ENCODE measurements at regions not wholly inside any gene's neighbourhood (a gene's known extent, or its start where the extent isn't known, plus 50 kb on each side); places are given as distances from the start of the nearest gene placed in this dataset.

DNA sequence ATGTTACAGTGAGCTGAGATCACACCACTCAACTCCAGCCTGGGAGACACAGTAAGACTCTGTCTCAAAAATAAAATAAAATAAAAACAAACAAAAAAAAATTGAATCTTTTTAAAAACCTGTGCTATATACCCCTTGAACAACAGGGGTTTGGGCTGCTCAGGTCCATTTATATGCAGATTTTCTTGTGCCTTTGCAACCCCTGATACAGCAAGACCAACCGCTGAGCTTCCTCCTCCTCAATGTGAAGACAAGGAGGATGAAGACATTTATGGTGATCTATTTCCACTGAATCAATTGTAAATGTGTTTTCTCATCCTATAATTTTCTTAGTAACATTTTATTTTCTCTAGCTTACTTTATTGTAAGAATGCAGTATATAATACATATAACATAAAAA, 831.0 kb upstream of the ARPP21 start:
- H2BK120ac ChIP-seq (ENCODE audit: low read depth, low read length) = no peak overlapping the region
- H3K4me1 ChIP-seq (ENCODE audit: control insufficient read depth, insufficient read depth, low read depth, low read length) = no peaks in the 10 kb centered on the region
- H2BK15ac ChIP-seq (ENCODE audit: low read depth, poor library complexity, severe bottlenecking) = no peak overlapping the region
- DNase-seq = no peak
- no peak overlapping the region for H2AK5ac ChIP-seq (ENCODE audit: low read length, severe bottlenecking)
- H2BK5ac ChIP-seq (ENCODE audit: low read depth, low read length, poor library complexity, severe bottlenecking) = no peak overlapping the region
- H3K79me1 ChIP-seq (replicated peaks; ENCODE audit: low read length, poor library complexity, severe bottlenecking) = no peaks in the 10 kb centered on the region
- no peak overlapping the region for H3K23ac ChIP-seq (ENCODE audit: low read length in 2 of 2)
- H3K27me3 ChIP-seq (ENCODE audit: control insufficient read depth in 1 of 2, insufficient read depth in 1 of 2, low read length in 2 of 2) = no peaks in the 10 kb centered on the region
- no peaks in the 10 kb centered on the region for H3K36me3 ChIP-seq (ENCODE audit: control insufficient read depth in 1 of 2, insufficient read depth in 2 of 2, low read depth in 1 of 2, low read length in 2 of 2)
- 80% methylated on average over 1 of the region's 1 CpG for WGBS
- no peak overlapping the region for H2AFZ ChIP-seq (ENCODE audit: low read depth, low read length)
- no peak overlapping the region for H3K27ac ChIP-seq (ENCODE audit: low read length, poor library complexity, severe bottlenecking)
- H3K18ac ChIP-seq (ENCODE audit: low read depth in 1 of 2, low read length in 2 of 2) = no peak overlapping the region
- no peak overlapping the region for H3K9ac ChIP-seq (ENCODE audit: low read length)
- H4K8ac ChIP-seq (ENCODE audit: low read length) = no peak overlapping the region
- no peak overlapping the region for H3K4me3 ChIP-seq (ENCODE audit: insufficient read depth in 1 of 2, low read depth in 1 of 2, low read length in 2 of 2)
- no peak overlapping the region for H3K4me2 ChIP-seq (ENCODE audit: low read length, poor library complexity, severe bottlenecking)
- H3K14ac ChIP-seq (ENCODE audit: low read length in 2 of 2) = no peak overlapping the region
- H3K4ac ChIP-seq (ENCODE audit: low read depth in 1 of 2, low read length in 2 of 2) = no peak overlapping the region
- H3K9me3 ChIP-seq (ENCODE audit: control insufficient read depth, low read length) = no peaks in the 10 kb centered on the region
- no peak overlapping the region for H4K91ac ChIP-seq (ENCODE audit: low read length)
- no peak overlapping the region for H2BK12ac ChIP-seq (ENCODE audit: low read length in 2 of 2)

DNA sequence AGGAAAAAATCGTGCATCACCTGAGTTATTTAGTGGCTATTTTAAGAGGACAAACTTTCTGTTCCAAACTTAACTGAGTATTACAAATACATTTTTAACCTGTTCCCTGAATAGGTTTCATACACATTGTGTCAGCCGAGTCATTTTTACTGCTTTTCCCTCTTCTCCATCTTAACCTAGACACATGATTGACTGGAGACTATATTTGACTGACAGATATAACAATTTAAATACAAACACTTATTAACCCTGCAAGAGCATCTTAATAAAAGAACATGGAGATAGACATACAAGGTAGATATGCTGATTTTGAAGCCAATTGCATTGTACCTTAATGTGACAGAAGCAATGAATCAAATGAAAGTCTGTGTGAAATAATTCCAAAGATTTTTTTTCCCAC, 810.5 kb upstream of the ARPP21 start:
- Histone ChIP-seq H3K4me2 (ENCODE audit: low read length, poor library complexity, severe bottlenecking) (no peak overlapping the region), H3K4me3 (ENCODE audit: insufficient read depth in 1 of 2, low read depth in 1 of 2, low read length in 2 of 2) (no peak overlapping the region), H3K27me3 (ENCODE audit: control insufficient read depth in 1 of 2, insufficient read depth in 1 of 2, low read length in 2 of 2) (no peaks in the 10 kb centered on the region), H3K4ac (ENCODE audit: low read depth in 1 of 2, low read length in 2 of 2) (no peak overlapping the region), H2BK5ac (ENCODE audit: low read depth, low read length, poor library complexity, severe bottlenecking) (no peak overlapping the region), H3K27ac (ENCODE audit: low read length, poor library complexity, severe bottlenecking) (no peak overlapping the region), H3K18ac (ENCODE audit: low read depth in 1 of 2, low read length in 2 of 2) (no peak overlapping the region), H2AK5ac (ENCODE audit: low read length, severe bottlenecking) (no peak overlapping the region), H3K4me1 (ENCODE audit: control insufficient read depth, insufficient read depth, low read depth, low read length) (no peaks in the 10 kb centered on the region), H2BK15ac (ENCODE audit: low read depth, poor library complexity, severe bottlenecking) (no peak overlapping the region), H3K9ac (ENCODE audit: low read length) (no peak overlapping the region), H2AFZ (ENCODE audit: low read depth, low read length) (no peak overlapping the region), H2BK12ac (ENCODE audit: low read length in 2 of 2) (no peak overlapping the region), H3K14ac (ENCODE audit: low read length in 2 of 2) (no peak overlapping the region), H3K23ac (ENCODE audit: low read length in 2 of 2) (no peak overlapping the region), H2BK120ac (ENCODE audit: low read depth, low read length) (no peak overlapping the region), H3K9me3 (ENCODE audit: control insufficient read depth, low read length) (no peaks in the 10 kb centered on the region), H3K36me3 (ENCODE audit: control insufficient read depth in 1 of 2, insufficient read depth in 2 of 2, low read depth in 1 of 2, low read length in 2 of 2) (no peaks in the 10 kb centered on the region), H4K91ac (ENCODE audit: low read length) (no peak overlapping the region), H4K8ac (ENCODE audit: low read length) (no peak overlapping the region), H3K79me1 (replicated peaks; ENCODE audit: low read length, poor library complexity, severe bottlenecking) (no peaks in the 10 kb centered on the region)
- DNase-seq = no peak
- WGBS = no CpG with 5 or more reads among the region's 2 CpGs

DNA sequence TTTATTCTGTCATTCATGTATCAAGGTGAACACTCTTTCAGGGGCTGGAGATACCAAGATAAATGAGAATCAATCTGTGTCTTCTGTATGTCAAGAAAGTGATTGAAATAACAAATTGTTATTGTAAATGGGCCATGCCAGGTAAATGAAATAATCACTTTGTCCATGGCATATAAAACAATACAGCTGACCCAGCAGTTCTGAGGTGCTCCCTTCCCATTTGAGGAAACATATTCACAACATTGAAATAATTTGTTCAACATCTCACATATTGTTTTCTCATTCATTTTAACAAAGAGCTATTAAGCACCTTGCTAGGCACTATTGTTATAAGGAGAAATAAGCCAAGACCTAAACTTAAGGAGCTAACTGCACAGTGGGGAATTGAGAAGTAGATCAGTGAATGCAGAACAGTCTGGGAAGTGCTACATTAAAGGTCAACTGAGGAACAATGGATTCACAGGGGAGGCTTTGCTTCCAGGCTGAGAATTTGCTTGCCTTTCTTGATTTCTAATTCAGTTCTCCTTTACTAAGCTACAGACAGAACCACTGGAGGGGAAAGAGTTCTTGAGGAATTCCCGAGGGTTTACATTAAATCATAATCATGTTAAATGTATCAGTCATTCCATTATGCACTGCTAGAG, 806.3 kb upstream of the ARPP21 start:
- Histone ChIP-seq H3K23ac (ENCODE audit: low read length in 2 of 2) (no peak overlapping the region), H2BK12ac (ENCODE audit: low read length in 2 of 2) (no peak overlapping the region), H3K4ac (ENCODE audit: low read depth in 1 of 2, low read length in 2 of 2) (no peak overlapping the region), H3K27ac (ENCODE audit: low read length, poor library complexity, severe bottlenecking) (no peak overlapping the region), H3K9me3 (ENCODE audit: control insufficient read depth, low read length) (no peaks in the 10 kb centered on the region), H3K79me1 (replicated peaks; ENCODE audit: low read length, poor library complexity, severe bottlenecking) (no peaks in the 10 kb centered on the region), H3K4me2 (ENCODE audit: low read length, poor library complexity, severe bottlenecking) (no peak overlapping the region), H3K9ac (ENCODE audit: low read length) (no peak overlapping the region), H3K36me3 (ENCODE audit: control insufficient read depth in 1 of 2, insufficient read depth in 2 of 2, low read depth in 1 of 2, low read length in 2 of 2) (no peaks in the 10 kb centered on the region), H3K27me3 (ENCODE audit: control insufficient read depth in 1 of 2, insufficient read depth in 1 of 2, low read length in 2 of 2) (no peaks in the 10 kb centered on the region), H3K14ac (ENCODE audit: low read length in 2 of 2) (no peak overlapping the region), H3K4me3 (ENCODE audit: insufficient read depth in 1 of 2, low read depth in 1 of 2, low read length in 2 of 2) (no peak overlapping the region), H2BK120ac (ENCODE audit: low read depth, low read length) (no peak overlapping the region), H3K18ac (ENCODE audit: low read depth in 1 of 2, low read length in 2 of 2) (no peak overlapping the region), H4K8ac (ENCODE audit: low read length) (no peak overlapping the region), H4K91ac (ENCODE audit: low read length) (no peak overlapping the region), H2BK5ac (ENCODE audit: low read depth, low read length, poor library complexity, severe bottlenecking) (no peak overlapping the region), H2BK15ac (ENCODE audit: low read depth, poor library complexity, severe bottlenecking) (no peak overlapping the region), H3K4me1 (ENCODE audit: control insufficient read depth, insufficient read depth, low read depth, low read length) (no peaks in the 10 kb centered on the region), H2AFZ (ENCODE audit: low read depth, low read length) (no peak overlapping the region), H2AK5ac (ENCODE audit: low read length, severe bottlenecking) (no peak overlapping the region)
- no peak for DNase-seq
- no CpG with 5 or more reads among the region's 1 CpG for WGBS

DNA sequence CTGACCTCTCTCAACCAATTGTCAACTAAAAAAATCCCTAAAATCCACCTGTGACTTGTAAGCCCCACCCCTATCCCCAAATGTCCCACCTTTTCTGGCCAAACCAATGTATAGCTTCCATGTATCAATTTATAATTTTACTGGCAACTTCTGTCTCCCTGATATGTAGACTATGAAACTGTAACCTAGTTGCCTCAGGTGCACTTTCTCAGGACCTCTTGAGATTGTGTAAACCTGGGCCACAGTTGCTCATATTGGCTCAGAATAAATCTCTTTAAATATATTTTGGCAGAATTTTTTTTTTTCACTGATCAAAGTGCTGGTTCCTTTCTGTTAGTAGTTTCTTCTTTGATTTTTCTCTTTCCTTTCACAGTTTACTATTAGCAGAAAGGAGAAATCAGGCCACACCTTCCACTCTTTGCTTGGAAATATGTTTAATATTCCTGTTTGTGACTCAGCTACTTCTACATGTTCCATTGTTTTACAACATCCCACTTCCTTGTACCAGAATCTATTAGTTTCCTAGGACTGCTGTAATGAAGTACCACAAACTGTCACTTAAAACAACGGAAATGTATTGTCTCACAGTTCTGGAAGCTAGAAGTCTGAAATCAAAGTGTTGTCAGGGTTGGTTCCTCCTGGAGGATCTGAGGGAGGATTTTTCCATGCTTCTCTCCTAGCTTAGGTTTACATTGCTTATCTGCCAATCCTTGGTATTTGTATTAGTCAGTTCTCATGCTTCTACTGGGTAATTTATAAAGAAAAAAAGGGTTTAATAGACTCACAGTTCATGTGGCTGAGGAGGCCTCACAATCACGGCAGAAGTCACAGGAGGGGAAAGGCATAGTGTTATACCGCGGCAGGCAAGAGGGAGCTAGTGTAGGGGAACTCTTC, 801.2 kb upstream of the ARPP21 start:
- Histone ChIP-seq H4K8ac (ENCODE audit: low read length) (no peak overlapping the region), H2AFZ (ENCODE audit: low read depth, low read length) (no peak overlapping the region), H3K4me2 (ENCODE audit: low read length, poor library complexity, severe bottlenecking) (no peak overlapping the region), H2BK15ac (ENCODE audit: low read depth, poor library complexity, severe bottlenecking) (no peak overlapping the region), H2AK5ac (ENCODE audit: low read length, severe bottlenecking) (no peak overlapping the region), H3K9me3 (ENCODE audit: control insufficient read depth, low read length) (no peaks in the 10 kb centered on the region), H2BK120ac (ENCODE audit: low read depth, low read length) (no peak overlapping the region), H2BK12ac (ENCODE audit: low read length in 2 of 2) (no peak overlapping the region), H3K79me1 (replicated peaks; ENCODE audit: low read length, poor library complexity, severe bottlenecking) (no peaks in the 10 kb centered on the region), H2BK5ac (ENCODE audit: low read depth, low read length, poor library complexity, severe bottlenecking) (no peak overlapping the region), H3K9ac (ENCODE audit: low read length) (no peak overlapping the region), H4K91ac (ENCODE audit: low read length) (no peak overlapping the region), H3K14ac (ENCODE audit: low read length in 2 of 2) (no peak overlapping the region), H3K36me3 (ENCODE audit: control insufficient read depth in 1 of 2, insufficient read depth in 2 of 2, low read depth in 1 of 2, low read length in 2 of 2) (no peaks in the 10 kb centered on the region), H3K4ac (ENCODE audit: low read depth in 1 of 2, low read length in 2 of 2) (no peak overlapping the region), H3K23ac (ENCODE audit: low read length in 2 of 2) (no peak overlapping the region), H3K4me1 (ENCODE audit: control insufficient read depth, insufficient read depth, low read depth, low read length) (no peaks in the 10 kb centered on the region), H3K27me3 (ENCODE audit: control insufficient read depth in 1 of 2, insufficient read depth in 1 of 2, low read length in 2 of 2) (no peaks in the 10 kb centered on the region), H3K18ac (ENCODE audit: low read depth in 1 of 2, low read length in 2 of 2) (no peak overlapping the region), H3K27ac (ENCODE audit: low read length, poor library complexity, severe bottlenecking) (no peak overlapping the region), H3K4me3 (ENCODE audit: insufficient read depth in 1 of 2, low read depth in 1 of 2, low read length in 2 of 2) (no peak overlapping the region)
- no peak for DNase-seq
- WGBS = 35% methylated on average over 2 of the region's 4 CpGs

Measured in mesenchymal stem cell (in vitro differentiated cells and primary cell).